NCI-H774 (cell line): ENCODE measurements at regions not wholly inside any gene's neighbourhood (a gene's known extent, or its start where the extent isn't known, plus 50 kb on each side); places are given as distances from the start of the nearest gene placed in this dataset.

Source experiments
- DNase-seq: peaks from one replicate; lab custom pipeline; 2025; lab: John Stamatoyannopoulos, UW

DNA sequence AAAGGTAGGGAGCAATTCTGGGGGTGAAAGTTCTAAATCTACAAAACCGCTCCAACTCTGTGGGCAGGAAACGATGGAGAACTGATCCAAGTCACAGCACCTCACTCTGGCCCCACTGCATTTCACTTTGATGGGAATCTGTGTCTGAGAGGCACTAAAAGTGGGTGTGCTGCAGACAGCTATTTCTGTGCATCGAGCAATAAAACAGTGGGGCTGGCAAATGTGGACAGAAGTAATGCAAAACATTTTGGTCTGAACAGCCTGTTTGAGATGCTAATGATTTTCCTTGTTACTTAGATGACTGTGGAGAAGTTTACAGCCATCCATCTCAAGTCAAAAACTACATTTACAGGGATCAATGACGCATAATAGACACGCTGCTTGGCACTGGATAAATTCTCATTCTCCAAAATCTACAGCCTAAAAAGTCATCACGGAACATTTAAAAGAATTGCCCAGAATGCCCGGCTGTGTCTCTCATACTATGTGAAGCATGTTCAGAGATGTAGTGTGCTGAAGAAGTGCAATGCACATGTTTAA, 1671.6 kb upstream of the TENM3 start:
- no peak for DNase-seq

DNA sequence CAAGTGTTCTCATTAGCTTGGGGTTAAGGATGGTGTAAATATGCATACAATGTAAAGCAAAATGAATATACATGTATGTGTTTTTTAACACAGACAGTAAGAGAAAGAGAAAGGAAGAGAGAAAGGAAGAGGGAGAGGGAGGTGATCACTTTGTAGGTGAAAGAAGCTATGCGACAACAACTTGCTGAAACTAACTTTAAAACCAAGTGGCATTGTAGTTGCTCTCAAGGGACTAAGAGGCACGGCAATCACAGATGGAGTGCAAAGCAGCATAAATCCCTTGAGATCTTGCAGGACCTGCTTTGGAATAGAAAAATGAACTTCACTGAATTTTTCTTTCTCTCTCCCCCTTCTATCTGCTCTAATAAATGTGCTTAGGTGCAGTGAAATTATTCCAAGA, 1665.0 kb upstream of the TENM3 start:
- no peak for DNase-seq

DNA sequence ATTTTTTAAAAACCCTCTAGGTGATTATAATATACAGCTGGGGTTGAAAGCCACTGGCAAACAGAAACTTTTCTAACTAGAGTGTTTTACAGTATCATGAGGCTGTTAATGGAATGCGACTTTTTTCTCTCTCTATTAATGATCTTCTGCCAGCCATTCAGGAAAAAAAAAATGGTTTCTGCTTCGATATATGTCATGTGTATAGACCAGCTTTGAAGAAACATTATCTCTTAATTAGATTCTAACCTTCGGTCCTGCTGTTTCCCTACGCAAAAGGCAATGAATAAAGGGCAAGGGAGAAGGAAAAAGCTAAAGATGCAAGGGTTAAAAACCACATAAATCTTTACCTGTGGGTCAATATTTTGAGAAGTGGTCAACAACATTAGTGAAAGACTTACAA, 1662.1 kb upstream of the TENM3 start:
- no peak for DNase-seq

DNA sequence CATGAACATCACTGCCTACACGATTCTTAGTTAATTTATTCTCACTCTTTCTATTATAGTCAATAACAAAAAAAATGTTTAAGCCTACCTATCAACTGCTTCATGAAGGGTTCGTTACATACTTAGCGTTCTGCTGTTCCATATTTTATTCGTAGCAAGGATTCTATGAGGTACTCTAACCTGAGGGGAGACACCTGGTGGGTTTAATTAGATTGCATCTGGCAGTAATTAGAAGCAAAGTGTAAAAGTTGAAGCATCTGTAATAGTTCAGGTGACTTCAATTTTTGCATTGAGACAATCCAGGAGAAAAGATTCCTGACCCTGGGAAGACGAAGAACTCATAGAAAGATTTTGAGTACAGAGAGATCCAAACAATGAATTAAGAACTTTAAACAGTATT, 1655.8 kb upstream of the TENM3 start:
- no peak for DNase-seq

DNA sequence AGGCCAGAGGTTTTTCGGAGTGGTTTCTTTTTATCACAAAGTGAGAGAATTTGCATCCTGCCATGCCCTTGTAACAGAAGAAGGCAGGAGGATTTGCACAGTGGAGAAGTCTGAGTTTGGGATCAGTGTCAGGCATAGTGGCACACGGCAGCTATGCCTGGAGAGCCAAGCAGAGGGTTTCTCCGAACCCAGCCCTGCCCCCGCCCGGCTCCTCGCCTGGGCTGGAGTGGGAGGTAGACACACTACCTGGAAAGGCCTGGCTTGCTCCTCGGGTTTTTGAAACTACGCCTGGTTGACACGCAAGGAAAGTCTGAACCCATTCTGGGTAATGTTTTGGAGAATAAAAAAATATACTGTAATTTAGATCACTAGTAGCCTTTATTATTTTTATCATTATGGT, 1653.6 kb upstream of the TENM3 start:
- no peak for DNase-seq

DNA sequence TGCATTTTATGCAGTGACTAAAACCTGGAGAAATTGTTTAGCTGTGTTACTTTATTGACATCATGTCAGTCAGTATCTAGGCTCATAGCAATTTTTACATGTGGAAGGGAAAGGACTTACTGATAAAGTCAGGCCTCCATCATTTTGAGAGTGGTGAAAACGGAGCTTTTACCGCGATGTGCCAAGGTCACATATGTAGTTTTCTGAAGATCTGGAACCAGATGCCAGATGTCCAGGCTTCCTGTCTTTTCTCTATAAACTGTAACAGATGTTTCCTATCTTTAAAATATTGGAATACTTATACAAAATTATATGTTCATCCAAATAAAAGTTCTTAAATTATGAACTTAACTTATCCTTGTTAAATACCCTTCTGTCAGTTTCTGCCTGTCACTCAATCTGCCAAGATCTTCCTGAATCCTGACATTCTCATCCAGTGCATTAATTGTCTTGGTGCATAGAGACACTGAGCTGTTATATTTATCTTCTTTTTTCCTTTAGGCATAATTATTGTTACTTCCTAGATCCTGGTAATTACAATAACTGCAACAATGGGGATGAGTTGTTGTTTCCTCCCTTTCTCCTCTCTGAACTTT, 1646.2 kb upstream of the TENM3 start:
- no peak for DNase-seq

DNA sequence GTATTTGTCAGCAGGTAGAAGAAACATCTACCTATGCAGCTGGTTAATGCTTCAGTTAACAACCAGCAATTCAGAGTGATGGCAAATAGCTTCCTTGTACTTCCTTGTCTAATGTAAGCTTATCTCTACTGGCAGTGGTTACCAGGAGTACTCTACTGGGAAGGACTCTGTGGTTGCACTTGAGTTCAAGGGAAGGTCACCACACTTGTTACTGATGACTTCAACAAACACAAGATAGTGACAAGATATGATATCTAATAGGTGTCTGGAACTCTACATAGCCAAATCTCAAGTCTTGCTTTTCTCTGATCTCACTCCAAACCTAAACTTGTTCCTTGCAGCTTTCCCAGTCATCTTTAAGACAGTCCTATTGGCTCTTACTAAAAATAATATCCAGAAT, 1644.9 kb upstream of the TENM3 start:
- no peak for DNase-seq

DNA sequence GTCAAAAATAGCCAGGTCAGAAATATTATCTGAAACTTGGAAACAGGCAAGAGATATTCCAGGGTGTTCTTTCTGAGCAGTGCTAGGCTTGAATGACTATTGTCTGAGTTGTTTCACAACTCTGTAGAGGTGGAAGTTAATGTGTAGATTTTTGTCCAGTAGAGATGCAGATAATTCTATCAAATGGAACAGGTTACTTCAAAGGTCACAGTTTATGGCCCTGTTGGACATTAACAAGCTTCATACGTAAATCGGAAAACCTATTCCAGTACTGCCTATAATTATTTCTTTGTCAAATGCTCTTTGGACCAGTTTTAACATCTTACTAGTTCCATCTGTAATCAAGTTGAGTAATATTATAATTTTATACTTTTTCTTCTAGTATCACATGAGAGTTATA, 1639.4 kb upstream of the TENM3 start:
- DNase-seq, result no peak

DNA sequence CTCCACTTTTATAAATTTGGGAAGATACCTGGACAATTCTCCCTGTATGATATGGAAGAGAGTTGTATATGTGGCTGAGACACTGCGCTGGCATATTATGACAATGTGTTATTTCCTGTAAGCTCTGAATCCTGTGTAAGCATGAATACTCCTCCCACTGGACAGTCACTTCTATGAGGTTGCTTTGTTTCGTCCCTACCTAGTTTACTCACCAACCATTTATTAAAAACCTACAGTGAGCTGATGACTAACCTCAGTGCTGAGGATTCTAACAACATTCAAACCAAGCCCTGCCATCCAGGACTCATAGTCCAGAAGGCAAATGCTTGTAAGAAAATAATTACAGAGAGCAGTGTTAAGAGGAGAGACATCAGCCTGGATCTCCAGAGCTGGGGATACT, 1632.9 kb upstream of the TENM3 start:
- DNase-seq, result peak; percentile 9

DNA sequence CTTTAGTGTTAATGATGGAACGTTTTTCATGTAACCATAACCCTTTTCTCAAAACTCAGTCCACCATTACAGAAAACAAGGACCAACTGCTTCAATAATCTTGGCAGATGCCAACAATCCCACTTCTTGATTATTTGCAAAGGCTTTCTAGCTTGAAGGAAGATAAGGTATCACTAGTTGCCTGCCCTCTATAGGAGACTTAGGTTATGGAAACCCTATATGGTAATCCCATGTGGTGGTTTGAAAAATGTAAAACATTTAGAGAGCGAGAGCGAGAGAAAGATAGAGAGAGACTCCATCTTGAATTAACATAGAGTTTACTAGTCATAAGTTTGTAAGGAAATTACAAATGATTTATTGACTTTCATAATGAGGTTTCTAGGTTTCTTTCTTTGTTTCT, 1627.5 kb upstream of the TENM3 start:
- no peak for DNase-seq

DNA sequence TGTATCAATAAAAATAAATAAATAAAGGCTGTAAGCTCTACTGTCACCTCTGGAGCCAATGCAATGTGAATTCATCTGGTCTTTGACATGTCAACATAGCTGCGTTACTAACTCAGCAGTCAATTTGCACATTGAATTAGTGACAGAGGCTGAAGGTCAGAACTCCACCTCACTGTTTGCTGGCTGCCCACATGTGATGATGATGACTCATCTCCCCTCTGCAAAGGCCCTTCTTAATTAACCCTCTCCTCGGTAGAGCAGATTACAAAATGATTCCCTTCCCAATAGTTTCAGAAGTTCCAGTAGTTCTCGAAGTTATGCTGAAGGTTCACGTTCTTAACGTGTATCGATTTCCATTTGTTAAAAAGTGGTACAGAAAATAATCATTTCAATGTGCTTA, 1626.0 kb upstream of the TENM3 start:
- DNase-seq, result no peak

DNA sequence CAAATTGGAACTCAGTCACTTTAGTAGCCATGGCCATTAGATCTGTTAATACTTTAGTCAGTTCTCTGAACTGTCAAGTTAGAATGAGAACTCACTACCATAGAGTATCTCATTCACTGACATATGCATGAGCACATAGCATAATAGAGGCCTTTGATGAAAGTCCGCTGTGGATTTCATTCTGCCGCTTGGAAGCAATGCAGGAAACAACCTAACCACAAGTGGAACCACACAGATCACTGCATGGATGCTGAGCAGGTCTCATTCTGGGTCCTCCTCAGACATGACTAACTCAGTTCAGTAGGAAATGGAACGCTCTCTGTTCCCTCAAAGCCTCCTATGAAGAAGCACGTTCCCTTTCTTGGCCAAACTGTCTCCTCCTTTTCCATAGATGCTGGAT, 1624.8 kb upstream of the TENM3 start:
- DNase-seq, result no peak

DNA sequence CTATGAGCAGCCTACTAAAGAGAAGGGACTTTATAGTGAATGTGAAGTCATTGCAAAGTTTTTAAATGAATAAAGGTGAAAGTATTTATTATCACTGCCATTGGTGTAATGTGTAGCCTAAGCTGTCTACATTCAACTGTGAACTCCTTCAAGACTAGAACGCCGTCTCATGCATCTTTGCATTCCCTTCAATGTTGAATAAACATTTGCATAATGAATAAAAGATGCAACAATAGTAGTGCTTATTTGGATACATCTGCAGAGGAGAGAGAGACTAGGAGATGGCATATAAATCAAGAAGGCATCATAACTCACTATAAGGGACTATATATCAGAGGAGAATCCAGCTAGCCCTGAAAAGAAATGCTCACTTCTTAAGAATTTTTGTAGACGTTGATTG, 1623.8 kb upstream of the TENM3 start:
- no peak for DNase-seq

DNA sequence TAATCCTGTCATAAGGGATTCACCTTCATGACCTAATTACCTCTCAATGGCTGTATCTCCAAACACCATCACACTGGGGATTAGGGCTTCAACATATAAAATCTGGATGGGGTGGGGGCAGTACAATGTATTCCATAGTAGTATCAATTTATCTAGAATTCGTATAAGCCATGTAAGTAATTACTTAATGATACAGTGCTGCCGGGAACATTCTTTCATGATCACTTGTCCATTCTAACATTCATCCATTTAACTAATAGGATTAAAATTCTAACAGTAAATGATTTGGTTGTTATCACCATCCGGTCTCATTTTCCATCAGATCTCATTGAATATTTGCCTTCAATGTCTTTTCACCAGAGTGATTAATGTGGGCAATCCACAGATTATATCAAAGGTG, 1620.9 kb upstream of the TENM3 start:
- no peak for DNase-seq

DNA sequence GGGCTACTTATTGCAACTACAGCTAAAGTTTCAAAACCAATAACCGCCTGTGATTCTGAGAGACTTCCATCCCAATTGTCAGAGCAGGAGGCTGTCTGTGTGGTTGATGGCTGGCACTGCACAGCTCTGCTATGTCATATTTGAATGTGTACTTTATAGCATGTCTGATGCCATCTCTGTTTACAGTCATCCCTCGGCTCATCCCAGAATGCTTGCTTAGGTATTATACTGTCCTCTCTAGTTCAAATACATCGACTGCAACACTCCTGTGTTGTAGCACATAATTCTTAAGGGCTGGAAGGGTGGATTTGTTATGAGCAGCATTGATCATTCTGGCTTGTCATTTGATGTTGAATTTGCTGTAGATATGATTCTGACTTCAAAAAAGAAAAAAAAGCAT, 1617.5 kb upstream of the TENM3 start:
- no peak for DNase-seq

DNA sequence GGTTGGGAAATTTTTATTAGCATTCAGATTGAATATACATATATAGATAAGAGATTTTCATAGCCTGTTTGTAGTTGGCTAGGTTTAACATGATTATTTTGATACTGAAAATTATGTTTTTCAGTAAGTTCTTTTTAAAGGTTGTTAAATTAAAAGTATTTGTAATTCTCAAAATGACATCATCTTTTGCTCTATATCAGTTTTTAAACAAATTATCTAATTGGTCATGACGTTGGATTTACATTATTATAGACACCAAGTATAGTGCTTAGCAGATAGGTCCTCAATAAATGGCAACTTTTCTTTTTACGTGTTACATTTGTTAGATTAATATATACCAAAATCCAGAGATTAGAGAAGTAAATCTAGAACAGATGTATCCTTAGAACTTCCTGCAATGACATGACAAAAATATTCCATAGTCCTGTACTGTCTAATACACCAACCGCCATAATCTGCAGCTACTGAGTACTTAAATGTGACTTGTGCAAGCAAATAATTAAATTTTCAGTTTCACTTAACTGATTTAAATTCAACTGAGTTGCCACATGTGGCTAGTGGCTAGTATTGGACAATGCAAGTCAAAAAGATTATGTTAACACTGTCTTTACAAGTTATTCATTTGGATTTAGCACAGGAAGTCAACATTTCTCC, 1613.1 kb upstream of the TENM3 start:
- DNase-seq, result no peak

DNA sequence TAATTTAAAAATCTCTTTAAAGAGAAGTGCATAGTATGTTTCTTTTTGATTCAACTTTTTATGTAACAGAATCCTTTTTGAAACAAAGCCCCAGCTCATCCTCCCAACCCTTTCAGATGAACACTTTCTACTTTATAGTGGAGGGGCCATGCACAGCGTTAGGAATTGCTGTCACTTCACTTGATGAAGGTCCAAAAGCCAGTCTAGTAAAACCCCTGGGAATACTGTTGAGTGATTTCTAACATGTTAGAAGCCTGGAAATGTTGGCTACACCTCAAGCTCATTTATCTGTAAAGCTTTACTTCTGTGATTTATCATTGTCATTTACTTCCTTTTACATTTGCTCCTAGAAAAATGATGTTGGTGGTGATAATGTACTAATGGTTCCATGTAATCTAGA, 1608.9 kb upstream of the TENM3 start:
- DNase-seq, result no peak

DNA sequence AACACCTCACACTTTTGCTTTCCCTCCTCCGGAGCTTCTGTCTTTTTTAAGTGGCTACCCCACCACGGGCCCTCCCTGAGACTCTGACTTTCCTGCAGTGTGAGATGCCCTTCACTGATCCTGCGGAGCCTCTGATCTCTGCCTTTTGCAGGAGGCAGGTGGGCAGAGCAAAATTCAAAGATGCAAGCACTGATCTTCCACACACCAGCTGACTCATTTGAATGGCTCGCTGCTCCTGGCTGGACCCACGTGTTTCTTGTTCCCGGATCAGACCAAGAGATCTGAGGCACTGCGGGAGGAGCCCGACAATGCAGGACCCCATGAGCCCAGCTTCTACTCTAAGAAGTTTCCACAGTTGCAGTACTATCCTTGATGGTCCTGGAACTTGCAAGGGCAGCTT, 1607.9 kb upstream of the TENM3 start:
- no peak for DNase-seq

DNA sequence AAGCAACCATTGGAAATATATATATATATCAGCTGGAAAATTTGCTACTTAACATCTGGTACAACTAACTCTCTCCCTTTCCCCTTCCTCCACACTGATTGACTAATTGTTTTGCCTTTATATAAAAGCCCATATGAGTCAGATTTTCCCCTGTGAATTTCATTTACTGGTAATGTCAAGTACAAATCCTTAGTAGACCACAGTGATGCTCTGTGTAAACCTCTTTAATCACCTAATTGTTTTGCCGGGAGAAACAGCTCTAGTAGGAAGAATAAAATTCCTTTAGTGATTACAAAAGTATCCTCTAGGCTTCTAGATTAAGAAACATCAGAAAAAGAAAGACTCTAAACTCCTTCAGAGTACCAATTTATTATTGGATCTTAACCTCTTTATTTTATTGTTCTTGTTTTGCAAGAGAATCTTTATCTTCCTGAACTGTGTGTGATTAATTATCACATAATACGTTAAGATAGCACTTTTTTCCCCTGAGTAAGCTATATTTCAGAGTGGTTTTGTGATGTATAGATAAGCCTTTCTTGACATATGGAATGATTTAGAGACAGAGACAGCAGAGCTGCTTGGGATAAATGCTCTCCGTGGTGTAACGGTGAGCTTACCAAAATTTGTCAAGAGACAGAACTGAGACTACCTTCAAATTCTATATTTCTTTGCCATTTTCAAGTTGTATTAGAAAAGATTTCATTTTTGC, 1606.4 kb upstream of the TENM3 start:
- DNase-seq, result no peak

DNA sequence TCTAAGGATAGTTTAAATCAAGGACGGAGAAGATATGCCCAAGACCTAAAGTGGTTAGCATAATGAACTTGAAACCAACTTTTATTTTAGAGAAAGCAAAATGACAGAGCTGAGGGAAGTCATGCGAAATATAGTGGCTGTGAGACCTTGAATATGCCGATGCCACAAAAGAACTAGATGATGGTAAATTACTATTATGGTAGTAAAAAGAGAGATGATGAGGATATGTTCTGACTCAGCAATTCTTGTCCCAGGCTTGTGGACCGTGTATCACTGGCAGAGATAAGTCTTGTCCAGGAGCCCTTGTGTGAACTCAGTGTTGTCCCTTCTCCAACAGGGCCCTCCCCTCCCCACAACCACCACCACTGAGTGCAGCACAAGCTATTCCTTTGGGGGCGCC, 1605.6 kb upstream of the TENM3 start:
- DNase-seq, result no peak

DNA sequence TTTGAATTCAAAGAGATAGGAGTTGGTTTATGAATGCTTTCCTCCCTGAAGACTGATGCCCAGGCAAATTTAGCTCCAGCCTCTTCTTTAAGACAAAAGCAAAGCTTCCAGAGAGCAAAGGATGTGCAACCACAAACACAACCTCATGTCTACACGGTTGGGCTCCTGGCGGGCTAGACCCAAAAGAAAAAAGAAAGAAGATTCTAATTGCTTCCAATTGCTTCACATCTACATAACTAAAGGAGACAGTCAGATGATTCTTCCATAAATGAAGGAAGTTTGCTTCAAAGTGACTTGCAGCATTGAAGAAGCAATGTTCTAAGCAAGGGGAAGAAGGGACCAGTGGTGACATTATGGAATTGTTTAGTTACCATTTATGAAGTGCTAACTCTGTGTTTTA, 1603.0 kb upstream of the TENM3 start:
- DNase-seq, result no peak

DNA sequence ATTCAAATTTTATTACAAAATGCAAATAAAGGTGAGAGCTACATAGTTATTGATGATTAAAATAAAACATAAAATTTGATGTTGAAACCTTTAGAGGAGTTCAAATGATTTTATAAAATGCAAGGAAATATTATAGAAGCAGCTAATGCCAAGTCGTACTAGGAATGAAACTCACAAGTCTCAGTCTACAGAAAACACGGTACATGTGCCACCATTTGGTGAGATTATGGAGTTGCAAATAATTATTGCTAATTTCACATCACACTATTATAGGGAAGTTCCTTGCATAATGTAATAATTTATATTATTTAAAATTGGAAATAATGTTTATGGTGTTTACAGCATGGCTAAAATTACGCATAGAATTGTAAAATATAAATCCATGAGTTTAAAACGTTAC, 1601.7 kb upstream of the TENM3 start:
- no peak for DNase-seq

DNA sequence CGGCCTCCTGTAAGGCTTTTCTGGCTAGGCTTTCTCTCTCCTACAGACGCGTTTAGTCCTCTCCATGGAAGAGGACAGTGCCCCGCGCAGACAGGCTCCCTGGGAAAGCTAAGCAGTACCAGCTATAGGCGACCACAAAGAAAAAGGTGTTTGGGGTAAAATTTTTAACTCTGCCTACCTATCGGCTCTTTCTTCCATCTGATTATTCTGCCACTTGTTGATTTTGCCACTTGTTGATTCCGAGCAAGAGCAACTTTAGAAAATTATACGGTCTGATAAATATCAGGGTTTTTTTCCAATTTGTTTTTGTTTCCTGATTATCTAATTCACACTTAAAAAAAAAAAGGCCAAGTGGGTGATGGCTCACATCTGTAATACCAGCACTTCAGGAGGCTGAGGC, 1600.5 kb upstream of the TENM3 start:
- DNase-seq, result no peak

DNA sequence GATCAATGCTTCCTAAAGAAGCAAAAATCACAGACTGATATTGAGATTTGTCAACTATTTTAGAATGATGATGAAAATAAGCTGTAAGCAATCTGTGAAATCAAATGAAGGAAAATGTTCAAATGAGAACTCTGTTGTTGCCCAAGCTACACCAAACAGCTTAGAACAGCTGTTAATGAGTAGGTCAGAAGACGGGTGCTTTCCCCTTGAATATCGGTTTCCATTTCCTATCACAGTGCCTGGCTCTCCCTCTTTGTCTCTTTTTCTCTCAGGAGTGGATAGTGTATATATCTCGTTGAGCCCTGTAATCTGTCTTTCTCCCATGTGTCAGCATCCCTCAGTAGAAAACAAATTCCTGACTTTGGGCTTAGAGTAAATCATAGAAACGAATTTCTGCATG, 1592.9 kb upstream of the TENM3 start:
- no peak for DNase-seq
